ENCODE measurements at regions not wholly inside any gene's neighbourhood (a gene's known extent, or its start where the extent isn't known, plus 50 kb on each side); places are given as distances from the start of the nearest gene placed in this dataset.

GRCh38 chr7:155363852-155364600 is 66.3 kb downstream of the INSIG1 start:
- TF ChIP-seq CTCF (IDR thresholded peaks at IDR 0.05), result no peak
- Histone ChIP-seq H3K4me1 (no peaks in the 10 kb centered on the region), H3K4me3 (no peak overlapping the region), H3K27ac (no peak overlapping the region), H3K9me3 (no peaks in the 10 kb centered on the region), H3K36me3 (no peaks in the 10 kb centered on the region), H3K27me3 (no peaks in the 10 kb centered on the region)
- no peak for DNase-seq (ENCODE audit: low spot score)

GRCh38 chr7:155365146-155365874 is 67.6 kb downstream of the INSIG1 start:
- DNase-seq (ENCODE audit: low spot score), result no peak
- H3K4me1 ChIP-seq, result no peaks in the 10 kb centered on the region
- no peaks in the 10 kb centered on the region for H3K36me3 ChIP-seq
- no peak overlapping the region for H3K27ac ChIP-seq
- TF ChIP-seq CTCF (IDR thresholded peaks at IDR 0.05), result no peak
- no peak overlapping the region for H3K4me3 ChIP-seq
- H3K27me3 ChIP-seq, result peaks cover 0 to 4% of the 10 kb centered on the region in 2 donors
- H3K9me3 ChIP-seq, result no peaks in the 10 kb centered on the region

- TF ChIP-seq CTCF (IDR thresholded peaks at IDR 0.05), result no peak
- Histone ChIP-seq H3K27ac (no peak overlapping the region), H3K9me3 (no peaks in the 10 kb centered on the region), H3K4me1 (peaks cover 0 to 27% of the 10 kb centered on the region in 2 donors), H3K27me3 (peaks cover 21 to 38% of the 10 kb centered on the region in 2 donors), H3K4me3 (no peak overlapping the region), H3K36me3 (no peaks in the 10 kb centered on the region)
- DNase-seq (ENCODE audit: low spot score), result no peak
Measured at GRCh38 chr7:155368894-155369600, 71.4 kb downstream of the INSIG1 start.

- DNase-seq (ENCODE audit: low spot score), result no peak
- peaks cover 24 to 45% of the 10 kb centered on the region in 2 donors for H3K27me3 ChIP-seq
- H3K4me3 ChIP-seq, result no peak overlapping the region
- peaks cover 0 to 34% of the 10 kb centered on the region in 2 donors for H3K4me1 ChIP-seq
- H3K27ac ChIP-seq, result no peak overlapping the region
- no peaks in the 10 kb centered on the region for H3K36me3 ChIP-seq
- no peak for TF ChIP-seq CTCF (IDR thresholded peaks at IDR 0.05)
- H3K9me3 ChIP-seq, result no peaks in the 10 kb centered on the region
Measured at GRCh38 chr7:155369766-155370165, 72.1 kb downstream of the INSIG1 start.

- Histone ChIP-seq H3K4me3 (no peak overlapping the region), H3K27me3 (peaks cover 28 to 61% of the 10 kb centered on the region in 2 donors), H3K27ac (no peak overlapping the region), H3K9me3 (no peaks in the 10 kb centered on the region), H3K4me1 (peaks cover 0 to 44% of the 10 kb centered on the region in 2 donors), H3K36me3 (no peaks in the 10 kb centered on the region)
- no peak for TF ChIP-seq CTCF (IDR thresholded peaks at IDR 0.05)
- no peak for DNase-seq (ENCODE audit: low spot score)
Measured at GRCh38 chr7:155371331-155371883, 73.7 kb downstream of the INSIG1 start.
